NCI-H2107 treated with DMSO at 0.1 percent for 48 hours (cell line): ENCODE measurements at regions not wholly inside any gene's neighbourhood (a gene's known extent, or its start where the extent isn't known, plus 50 kb on each side); places are given as distances from the start of the nearest gene placed in this dataset.

Experiments used
- DNase-seq: peaks from one replicate; lab custom pipeline; 2025; ENCODE audit not compliant: unreplicated experiment; lab: John Stamatoyannopoulos, UW

GRCh38 chr14:101460986-101461750, 100.1 kb upstream of the DIO3 start:
- DNase-seq: no peak

- DNase-seq: no peak
Observed at GRCh38 chr14:101461891-101462290, 99.4 kb upstream of the DIO3 start.

DNA sequence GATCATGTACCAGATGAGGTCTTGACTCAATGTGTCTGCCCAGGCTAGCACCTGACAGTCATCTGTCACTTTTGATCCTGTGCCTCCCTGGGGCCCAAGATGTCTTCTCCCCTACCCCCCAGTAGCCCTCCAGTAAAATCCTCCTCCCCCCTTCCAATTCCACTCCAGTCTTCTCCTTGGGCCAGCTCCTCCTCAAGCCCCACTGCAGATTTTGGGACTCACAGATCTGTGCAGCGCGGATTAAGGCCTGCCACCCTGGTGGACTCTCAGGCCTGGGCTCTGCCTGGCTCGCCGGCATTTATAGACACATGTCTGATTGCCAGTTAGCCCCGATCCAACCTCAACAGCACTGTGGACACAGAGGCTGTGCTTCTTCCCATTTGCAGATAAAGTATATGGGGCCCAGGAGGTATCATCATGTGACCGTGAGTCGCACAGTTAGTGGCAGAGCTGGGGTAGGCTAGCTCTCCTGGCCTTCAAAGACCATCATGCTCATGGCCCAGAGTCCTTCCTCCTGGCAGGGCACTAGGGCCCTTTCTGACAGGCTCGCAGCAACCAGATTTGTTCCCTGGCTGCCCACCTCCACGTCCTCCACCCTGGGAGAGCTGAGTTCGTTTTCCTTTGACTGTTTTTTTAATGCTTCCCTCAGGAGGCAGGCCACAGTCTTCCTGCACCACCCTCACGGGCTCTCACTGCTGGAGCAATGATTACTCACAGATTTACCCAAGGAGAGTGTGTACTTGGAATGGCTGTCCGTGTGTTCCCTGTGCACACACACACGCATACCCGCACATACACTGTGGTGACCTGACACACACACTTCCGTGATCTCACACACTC, 98.3 kb upstream of the DIO3 start:
- no peak for DNase-seq

GRCh38 chr14:101463566-101464171, 97.6 kb upstream of the DIO3 start:
- DNase-seq: no peak

DNA sequence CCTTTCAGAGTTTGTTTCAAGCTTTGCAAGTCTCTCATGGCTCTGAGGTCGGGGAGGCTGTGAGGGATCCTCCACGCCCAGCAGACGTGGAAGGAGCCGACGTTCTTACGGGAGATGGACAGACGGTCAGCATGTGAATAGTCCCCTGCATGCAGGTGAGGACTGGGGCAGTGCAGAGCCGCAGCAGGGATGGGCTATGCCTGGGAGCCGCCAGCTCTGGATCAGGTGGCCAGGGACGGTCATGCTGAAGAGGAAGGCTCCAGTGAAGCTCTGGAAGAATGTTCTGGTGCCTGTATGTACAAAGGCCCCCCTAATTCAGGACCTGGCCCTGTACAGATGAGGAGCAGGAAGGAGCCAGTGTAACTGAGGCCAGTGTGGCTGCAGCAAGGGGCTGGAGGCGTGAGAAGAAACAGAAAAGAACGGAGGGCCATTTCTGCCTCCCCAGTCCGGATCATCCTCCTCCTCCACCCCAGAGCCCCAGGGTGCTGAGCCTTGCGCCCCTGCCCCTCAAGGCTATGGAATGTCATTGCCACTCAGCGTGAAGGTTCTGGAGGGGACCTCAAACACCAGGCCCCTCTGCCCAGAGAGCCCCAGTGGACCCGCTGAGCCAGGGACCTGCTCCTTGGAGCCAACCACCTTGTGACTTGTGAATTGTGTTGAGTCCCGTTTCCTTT, 96.8 kb upstream of the DIO3 start:
- DNase-seq: no peak

DNA sequence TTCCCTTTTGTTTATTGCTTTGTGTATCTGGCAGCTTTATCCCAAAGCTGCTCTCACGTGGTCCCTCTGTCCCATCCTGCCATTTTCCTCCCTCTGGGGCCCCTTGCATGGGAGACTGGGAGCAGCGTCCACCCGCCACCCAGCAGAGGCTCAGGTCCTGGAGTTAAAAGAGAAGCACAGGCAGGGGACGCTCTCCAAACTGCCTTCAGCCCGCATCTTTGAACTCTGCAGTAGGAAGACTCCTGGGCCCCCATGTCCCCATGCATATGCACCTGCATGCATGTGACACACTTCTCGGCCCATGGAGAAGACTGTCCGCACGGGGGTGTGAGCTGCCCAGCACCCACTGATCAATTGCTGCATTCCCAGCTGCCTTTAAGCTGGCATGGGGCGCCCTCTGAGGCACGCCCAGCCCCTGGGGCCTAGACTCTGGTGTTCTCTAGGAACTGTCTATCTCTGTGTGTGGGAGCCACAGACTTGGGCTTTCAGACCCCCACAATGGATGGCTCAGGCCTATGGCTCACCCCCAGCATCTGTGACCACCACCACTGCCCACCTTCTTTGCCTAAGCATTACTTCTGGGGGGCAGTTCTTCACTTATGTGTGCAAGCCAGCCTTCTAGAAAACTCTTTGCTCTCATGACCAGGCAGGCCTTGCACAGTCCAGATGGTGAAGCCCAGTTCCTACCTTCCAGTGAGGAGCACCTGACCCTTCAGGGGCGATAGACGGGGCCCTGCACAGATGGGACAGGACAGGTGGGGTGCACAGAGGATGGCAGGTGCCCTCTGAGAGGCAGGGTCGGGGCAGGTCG, 96.1 kb upstream of the DIO3 start:
- no peak for DNase-seq

GRCh38 chr14:101465795-101466448, 95.4 kb upstream of the DIO3 start:
- no peak for DNase-seq

DNA sequence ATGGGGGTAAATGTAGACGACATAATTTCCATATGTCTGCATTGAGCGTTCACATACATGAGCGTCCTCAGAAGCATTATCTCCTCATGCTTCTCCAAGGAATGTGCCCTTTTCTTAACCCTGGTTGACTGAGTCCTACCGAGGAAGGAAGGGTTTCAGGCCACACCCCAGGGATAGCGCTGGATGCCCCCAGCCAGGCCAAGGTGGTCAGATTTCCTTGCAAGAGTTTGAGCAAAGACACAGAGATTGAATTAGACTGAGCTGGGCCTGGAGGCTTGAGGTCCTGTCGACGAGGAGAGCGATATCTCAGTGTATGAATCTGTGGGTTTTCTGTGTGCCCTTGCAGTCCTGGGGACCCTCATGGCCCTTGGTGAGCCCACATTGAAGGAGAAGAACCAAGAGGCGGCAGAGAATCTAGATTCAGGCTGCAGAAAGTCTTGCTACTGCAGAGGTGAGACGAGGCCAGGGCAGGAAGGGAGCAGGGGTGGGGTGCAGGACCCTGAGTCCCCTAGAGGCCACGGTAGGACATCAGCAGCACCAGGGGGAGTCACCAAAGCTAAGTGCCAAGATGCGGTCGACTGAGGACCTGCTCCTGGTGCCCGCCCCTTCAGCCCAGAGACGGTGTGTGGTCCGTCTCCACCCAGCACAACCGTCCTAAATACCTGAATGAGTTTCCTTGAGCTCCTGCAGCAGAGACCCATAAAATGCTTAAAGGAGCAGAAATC, 94.7 kb upstream of the DIO3 start:
- no peak for DNase-seq

DNA sequence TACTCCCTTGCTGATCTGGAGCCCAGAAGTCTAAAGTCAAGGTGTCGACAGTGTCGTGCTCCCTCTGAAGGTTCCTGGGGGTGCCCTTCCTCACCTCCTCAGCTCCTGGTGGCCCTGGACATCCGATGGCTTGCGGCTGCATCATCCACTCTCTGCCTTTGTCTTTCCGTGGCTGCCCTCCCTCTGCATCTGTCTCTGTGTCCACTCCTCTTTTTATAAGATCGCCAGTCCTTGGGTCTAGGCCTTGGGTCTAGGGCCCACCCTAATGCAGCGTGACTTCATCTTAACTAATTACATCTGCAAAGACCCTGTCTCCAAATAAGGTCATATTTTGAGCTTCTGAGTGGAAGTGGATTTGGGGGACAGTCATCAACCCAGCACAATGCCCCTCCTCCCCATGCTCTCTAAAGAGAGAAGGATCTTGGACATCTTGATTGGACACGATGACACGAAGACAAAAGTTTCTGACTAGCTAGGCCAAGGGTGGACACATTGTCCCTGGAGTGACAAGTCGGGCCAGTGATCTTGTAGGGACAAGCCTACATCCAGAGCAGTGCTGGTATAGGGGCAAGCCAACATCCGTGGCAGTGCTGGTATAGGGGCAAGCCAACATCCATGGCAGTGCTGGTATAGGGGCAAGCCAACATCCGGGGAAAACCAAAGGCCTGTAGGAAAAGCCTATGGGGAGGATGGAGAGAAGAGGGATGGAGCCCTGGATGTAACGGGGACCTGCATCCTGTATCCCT, 93.9 kb upstream of the DIO3 start:
- no peak for DNase-seq

- no peak for DNase-seq
Observed at GRCh38 chr14:101469382-101470247, 91.7 kb upstream of the DIO3 start.

GRCh38 chr14:101470266-101470665, 91.0 kb upstream of the DIO3 start:
- no peak for DNase-seq

DNA sequence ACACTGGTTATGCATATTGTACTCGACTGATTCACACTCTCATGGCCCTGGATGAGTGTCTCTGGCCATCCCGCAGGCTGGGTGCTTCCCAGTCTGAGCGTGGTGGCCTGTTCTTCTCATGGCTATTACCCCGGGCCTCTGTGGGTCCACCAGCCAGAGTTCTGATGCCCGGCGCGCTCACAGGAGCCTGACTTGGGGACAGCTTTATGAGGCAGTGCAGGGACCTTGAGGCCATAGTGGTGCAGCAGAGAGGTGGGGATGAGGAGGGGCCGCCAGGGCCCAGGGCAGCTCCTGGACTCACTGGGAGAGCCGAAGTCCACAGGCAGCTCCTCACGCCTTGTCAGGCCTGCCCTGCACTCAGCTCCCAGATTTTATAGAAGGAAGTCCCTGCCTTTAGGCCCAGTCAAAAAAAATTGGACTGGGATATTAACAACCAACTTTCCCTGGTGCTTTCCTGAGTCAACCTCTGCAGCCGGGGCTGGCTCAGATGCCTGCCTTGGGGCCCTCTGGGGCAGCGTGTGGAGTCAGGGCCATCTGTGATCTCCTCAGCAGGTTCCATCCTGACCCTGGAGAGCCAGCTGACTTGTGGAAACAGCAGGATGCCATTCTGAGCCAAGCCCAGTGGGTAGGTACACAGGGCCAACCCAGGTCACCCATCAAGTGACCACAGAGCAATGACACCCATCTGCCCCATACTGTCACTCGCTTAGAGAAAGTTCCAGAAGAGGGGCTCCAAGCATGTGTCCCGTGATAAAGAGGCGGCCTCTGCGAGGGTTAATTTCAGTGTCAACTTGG, 89.4 kb upstream of the DIO3 start:
- DNase-seq: no peak

- no peak for DNase-seq
Observed at GRCh38 chr14:101472518-101472849, 88.8 kb upstream of the DIO3 start.

DNA sequence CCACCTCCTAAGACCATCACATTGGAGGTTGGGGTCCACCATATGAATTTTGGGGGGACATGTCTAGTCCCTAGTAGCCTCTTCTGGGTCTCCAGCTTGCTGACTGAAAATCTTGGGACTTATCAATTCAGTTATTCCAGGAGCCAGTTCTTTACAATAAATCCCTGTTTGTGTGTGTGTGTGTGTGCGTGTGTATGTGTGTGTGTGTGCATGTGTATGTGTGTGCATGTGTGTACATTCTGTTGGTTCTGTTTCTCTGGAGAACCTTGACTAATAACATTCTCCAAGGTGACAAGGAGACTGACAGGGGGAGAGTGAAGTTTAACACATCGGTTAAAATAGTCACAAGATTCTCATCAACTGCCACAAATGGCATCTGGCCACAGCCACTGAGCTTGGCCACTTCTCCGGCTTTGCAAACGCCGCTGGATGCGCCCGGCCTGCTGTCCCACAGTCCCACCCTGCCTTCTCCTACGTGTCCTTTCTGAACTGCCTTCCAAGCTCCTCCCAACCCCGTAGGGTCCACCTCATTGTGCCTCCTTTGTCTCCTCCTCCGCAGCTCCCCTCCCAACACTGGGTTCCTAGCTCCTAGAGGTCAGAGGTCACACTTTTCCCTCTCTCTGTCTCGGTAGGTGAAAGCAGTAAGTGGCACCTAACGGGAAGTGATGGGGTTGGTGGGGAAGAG, 88.1 kb upstream of the DIO3 start:
- no peak for DNase-seq

GRCh38 chr14:101473795-101474562, 87.3 kb upstream of the DIO3 start:
- no peak for DNase-seq
